RWPE2 (cell line): ENCODE measurements at regions not wholly inside any gene's neighbourhood (a gene's known extent, or its start where the extent isn't known, plus 50 kb on each side); places are given as distances from the start of the nearest gene placed in this dataset.

Experiments
- ATAC-seq: fragments of 200-7000 bp; cut with Tn5 transposase; 3 replicates; pipeline ENCODE4 v1.9.1; 2021; ENCODE audit warnings: low read depth
- DNase-seq: peaks from one replicate; pipeline ENCODE4 v3.0.0-alpha.2; 2020; ENCODE audit warnings: low spot score
- H3K27ac ChIP-seq: fragments of 450-650 bp; 2 replicates; pipeline ENCODE4 v1.5.1; 2017; ENCODE audit warnings: mild to moderate bottlenecking; ENCODE audit not compliant: poor library complexity, severe bottlenecking
- H3K27me3 ChIP-seq: fragments of 250-450 bp; sonication (Bioruptor Pico); 2 replicates; pipeline ENCODE4 v1.5.1; 2021; ENCODE audit warnings: mild to moderate bottlenecking, moderate library complexity; ENCODE audit not compliant: insufficient read depth, poor library complexity, severe bottlenecking
- H3K36me3 ChIP-seq: fragments of 250-450 bp; sonication (Bioruptor Pico); 2 replicates; pipeline ENCODE4 v1.5.1; 2020; ENCODE audit warnings: low read depth, mild to moderate bottlenecking, moderate library complexity
- H3K4me1 ChIP-seq: fragments of 250-450 bp; sonication (Bioruptor Pico); 2 replicates; pipeline ENCODE4 v1.5.1; 2021; ENCODE audit warnings: mild to moderate bottlenecking, moderate library complexity; ENCODE audit not compliant: insufficient read depth, poor library complexity, severe bottlenecking
- H3K4me3 ChIP-seq: fragments of 250-450 bp; sonication (Bioruptor Pico); 2 replicates; pipeline ENCODE4 v1.5.1; 2021; ENCODE audit warnings: mild to moderate bottlenecking, moderate library complexity; ENCODE audit not compliant: severe bottlenecking
- H3K9me3 ChIP-seq: fragments of 250-450 bp; sonication (Bioruptor Pico); 2 replicates; pipeline ENCODE4 v1.5.1; 2021; ENCODE audit warnings: mild to moderate bottlenecking, moderate library complexity; ENCODE audit not compliant: severe bottlenecking
- TF ChIP-seq, protein P1 (sequence below): fragments of 450-650 bp; IDR thresholded peaks from one replicate; pipeline ENCODE4 v1.5.1; 2017; ENCODE audit warnings: mild to moderate bottlenecking, moderate library complexity; ENCODE audit not compliant: poor library complexity, severe bottlenecking

DNA sequence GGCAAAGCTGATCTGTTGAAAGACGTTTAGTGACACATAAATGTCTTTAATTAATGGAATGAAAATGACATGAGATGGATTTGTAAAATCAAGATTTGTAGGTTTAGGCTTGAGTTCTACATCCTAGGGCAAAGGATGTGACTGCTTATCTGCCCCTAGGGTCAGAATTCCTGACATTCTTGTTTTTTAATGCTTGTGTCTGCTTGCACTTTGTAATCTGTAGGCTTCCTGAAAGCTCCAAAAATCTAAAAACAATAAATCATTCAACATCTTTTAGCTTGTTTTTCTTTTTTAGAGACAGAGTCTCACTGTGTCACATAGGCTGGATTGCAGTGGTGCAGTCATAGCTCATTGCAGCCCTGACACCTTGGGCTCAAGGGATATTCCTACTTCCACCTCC lies 107.9 kb upstream of the MLIP start:
- ATAC-seq: peak; percentile 29; the same call in 1 of the 3 replicates
- TF ChIP-seq, protein P1, sequence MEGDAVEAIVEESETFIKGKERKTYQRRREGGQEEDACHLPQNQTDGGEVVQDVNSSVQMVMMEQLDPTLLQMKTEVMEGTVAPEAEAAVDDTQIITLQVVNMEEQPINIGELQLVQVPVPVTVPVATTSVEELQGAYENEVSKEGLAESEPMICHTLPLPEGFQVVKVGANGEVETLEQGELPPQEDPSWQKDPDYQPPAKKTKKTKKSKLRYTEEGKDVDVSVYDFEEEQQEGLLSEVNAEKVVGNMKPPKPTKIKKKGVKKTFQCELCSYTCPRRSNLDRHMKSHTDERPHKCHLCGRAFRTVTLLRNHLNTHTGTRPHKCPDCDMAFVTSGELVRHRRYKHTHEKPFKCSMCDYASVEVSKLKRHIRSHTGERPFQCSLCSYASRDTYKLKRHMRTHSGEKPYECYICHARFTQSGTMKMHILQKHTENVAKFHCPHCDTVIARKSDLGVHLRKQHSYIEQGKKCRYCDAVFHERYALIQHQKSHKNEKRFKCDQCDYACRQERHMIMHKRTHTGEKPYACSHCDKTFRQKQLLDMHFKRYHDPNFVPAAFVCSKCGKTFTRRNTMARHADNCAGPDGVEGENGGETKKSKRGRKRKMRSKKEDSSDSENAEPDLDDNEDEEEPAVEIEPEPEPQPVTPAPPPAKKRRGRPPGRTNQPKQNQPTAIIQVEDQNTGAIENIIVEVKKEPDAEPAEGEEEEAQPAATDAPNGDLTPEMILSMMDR: no peak

DNA sequence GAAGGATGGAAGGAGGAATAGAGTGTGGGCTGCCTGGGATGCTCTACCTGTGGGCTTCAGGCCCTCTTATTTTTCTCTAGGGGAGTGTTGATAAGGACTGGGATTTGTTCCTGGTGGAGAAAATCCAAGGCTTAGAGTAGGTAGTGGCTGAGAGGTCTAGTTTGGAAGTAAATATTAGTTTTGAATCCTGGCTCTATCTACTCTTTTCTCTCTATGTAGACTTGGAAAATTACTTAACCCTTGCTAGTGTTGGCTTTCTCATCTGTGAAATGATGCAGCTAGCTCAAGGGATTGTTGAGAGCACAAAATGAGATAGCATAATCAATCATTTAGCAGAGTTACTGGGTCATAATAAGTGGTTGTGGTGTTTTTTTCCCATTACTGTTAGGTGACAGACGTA lies 102.7 kb upstream of the MLIP start:
- Histone ChIP-seq H3K4me1 (no peaks in the 10 kb centered on the region), H3K4me3 (no peak overlapping the region), H3K9me3 (no peaks in the 10 kb centered on the region), H3K27ac (no peak overlapping the region), H3K27me3 (no peaks in the 10 kb centered on the region), H3K36me3 (no peaks in the 10 kb centered on the region)
- TF ChIP-seq, protein P1: no peak
- ATAC-seq: no peak
- no peak for DNase-seq

More for the DNA sequence above, 107.9 kb upstream of the MLIP start:
- DNase-seq: no peak
- Histone ChIP-seq H3K27me3 (no peaks in the 10 kb centered on the region), H3K27ac (peak overlapping the region; percentile 12), H3K4me1 (no peaks in the 10 kb centered on the region), H3K4me3 (no peak overlapping the region), H3K36me3 (no peaks in the 10 kb centered on the region), H3K9me3 (no peaks in the 10 kb centered on the region)

DNA sequence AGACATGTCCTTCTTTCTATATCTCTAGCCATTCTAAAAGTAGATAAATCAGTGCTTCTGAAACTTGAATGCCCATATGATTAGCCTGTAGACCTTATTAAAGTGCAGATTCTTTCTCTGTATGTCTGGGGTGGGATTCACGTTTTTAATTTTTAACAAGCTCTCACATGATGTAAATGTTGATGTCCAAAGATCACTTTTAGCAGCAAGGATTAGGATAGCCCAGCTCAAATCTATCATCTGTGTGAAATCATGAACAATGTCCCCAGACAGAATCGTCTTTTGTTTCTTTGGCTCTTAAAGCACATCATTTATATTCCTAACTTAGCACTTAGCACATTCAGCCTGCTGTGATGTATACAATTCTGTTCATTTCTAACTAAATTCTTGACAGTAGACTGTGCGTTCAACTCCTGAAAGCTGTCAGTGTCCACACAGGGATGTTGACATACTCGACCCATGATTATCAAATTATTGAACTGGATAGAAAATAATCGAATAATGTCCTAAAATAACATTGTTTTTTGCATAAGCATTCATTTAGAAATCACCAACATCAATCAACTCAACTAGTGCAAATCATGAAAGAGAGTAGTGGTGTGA lies 102.1 kb upstream of the MLIP start:
- Histone ChIP-seq H3K27ac (no peak overlapping the region), H3K4me1 (no peaks in the 10 kb centered on the region), H3K36me3 (no peaks in the 10 kb centered on the region), H3K27me3 (no peaks in the 10 kb centered on the region), H3K9me3 (no peaks in the 10 kb centered on the region), H3K4me3 (no peak overlapping the region)
- DNase-seq: no peak
- TF ChIP-seq, protein P1: no peak
- no peak for ATAC-seq

DNA sequence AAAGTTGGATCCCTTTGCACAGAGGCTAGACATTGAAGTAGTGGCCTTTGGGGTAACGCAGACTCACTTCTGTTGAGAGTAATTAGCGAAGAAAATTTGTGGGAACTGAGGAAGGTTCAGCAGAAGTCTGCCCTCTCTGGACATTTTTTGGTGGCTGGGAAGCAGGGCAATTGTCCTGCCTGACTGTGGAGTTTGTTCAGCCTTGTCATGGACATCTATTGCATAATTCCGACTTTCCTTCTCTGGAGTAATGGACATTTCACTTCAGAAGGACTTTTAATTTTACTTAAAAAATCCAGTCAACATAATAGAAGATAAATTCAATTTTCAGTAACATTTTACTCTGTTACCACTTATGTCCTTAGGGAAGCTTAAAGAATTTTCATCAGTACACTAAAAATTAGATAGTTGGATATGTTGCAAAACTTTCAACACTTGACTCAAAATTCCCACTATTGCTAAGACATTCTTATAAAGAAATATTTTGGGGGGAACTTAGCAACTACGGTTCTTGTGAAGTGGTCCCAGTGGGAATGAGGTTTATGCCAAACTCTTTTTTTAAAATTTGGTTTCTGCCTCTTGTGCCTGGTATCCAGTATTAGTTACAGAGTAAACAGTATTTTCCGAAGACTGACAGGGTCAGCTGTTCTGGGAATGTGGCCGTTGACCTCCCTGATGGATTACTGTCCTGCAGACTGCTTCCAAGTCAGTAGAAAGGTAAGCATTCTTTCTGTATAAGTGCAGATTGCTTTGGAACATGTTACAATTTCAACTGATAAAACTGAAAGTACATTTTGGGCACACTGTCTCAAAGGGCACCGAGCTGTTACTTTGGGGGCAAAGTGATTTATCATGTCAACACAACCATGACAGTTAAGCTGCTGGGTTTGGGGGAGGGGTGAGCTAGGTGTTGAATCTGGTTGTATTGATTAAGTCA lies 100.6 kb upstream of the MLIP start:
- no peaks in the 10 kb centered on the region for H3K36me3 ChIP-seq
- no peaks in the 10 kb centered on the region for H3K27me3 ChIP-seq
- no peak for ATAC-seq
- no peak overlapping the region for H3K4me3 ChIP-seq
- TF ChIP-seq, protein P1: no peak
- no peaks in the 10 kb centered on the region for H3K4me1 ChIP-seq
- H3K9me3 ChIP-seq: no peaks in the 10 kb centered on the region
- DNase-seq: no peak
- H3K27ac ChIP-seq: no peak overlapping the region
